ENCODE measurements at regions not wholly inside any gene's neighbourhood (a gene's known extent, or its start where the extent isn't known, plus 50 kb on each side); places are given as distances from the start of the nearest gene placed in this dataset.
"Not testable (repeated sequence)": the region's sequence is repeated elsewhere in the genome, so short reads cannot be mapped to it uniquely, and the experiment has no call there.

DNA sequence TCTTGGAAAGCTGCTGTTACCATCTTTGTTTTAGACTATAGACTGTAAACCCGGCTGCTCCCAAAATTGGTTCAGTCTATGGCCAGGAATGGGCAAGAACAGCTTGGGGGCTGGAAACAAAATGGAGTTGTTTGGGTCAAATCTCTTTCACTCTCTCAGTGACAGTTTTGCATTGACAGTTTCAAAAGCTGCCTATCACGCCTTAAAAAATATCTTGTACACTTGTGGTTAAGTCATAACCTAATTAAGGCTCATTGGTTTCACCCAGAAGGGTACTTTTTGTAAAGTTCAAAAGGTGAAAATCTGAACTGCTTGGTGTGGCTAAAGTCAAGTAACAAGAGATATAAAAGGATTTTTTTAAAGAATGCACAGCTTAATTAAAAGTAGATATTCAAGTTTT lies 76.1 kb upstream of the PRL start:
- WGBS (ENCODE audit: insufficient coverage, low coverage, low lambda C conversion rate, missing lambda C conversion rate): 51% methylated on average over 2 of the region's 2 CpGs
- H3K4me1 ChIP-seq: no peaks in the 10 kb centered on the region
- intact Hi-C loops (cut with DNase I): no loop called here
- H3K27ac ChIP-seq: no peak overlapping the region
- H3K9me3 ChIP-seq: no peaks in the 10 kb centered on the region
- DNase-seq (no peak), ATAC-seq (no peak)
- TF ChIP-seq, protein P1, sequence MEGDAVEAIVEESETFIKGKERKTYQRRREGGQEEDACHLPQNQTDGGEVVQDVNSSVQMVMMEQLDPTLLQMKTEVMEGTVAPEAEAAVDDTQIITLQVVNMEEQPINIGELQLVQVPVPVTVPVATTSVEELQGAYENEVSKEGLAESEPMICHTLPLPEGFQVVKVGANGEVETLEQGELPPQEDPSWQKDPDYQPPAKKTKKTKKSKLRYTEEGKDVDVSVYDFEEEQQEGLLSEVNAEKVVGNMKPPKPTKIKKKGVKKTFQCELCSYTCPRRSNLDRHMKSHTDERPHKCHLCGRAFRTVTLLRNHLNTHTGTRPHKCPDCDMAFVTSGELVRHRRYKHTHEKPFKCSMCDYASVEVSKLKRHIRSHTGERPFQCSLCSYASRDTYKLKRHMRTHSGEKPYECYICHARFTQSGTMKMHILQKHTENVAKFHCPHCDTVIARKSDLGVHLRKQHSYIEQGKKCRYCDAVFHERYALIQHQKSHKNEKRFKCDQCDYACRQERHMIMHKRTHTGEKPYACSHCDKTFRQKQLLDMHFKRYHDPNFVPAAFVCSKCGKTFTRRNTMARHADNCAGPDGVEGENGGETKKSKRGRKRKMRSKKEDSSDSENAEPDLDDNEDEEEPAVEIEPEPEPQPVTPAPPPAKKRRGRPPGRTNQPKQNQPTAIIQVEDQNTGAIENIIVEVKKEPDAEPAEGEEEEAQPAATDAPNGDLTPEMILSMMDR (IDR thresholded peaks at IDR 0.05): no peak
- no peak for TF ChIP-seq POLR2A (IDR thresholded peaks at IDR 0.05)
- H3K36me3 ChIP-seq: no peaks in the 10 kb centered on the region
- H3K27me3 ChIP-seq: no peaks in the 10 kb centered on the region
- H3K4me3 ChIP-seq: no peak overlapping the region

DNA sequence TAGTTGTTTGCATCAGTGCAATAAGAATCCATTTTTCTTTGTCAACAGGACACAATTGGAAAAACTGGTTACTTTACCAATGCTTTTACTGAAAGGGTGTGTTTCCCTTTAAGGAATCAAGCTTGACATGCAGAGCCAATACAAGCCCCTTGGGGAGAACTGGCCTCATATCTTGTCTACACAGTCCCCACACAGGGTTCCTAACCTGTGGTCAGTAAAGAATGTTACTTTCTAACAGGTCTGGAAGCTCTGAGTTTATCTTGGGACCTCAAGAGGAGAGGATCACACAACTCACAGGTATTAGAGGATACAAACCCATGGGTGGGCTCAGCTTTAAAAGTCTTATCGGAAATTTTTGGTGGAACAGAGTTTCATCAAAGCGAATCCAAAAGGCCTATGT lies 78.1 kb upstream of the PRL start:
- intact Hi-C loops (cut with DNase I); H3K4me3 ChIP-seq; ATAC-seq; H3K4me1 ChIP-seq; H3K9me3 ChIP-seq; H3K27me3 ChIP-seq; DNase-seq; H3K36me3 ChIP-seq; H3K27ac ChIP-seq: not testable (repeated sequence)
- WGBS (ENCODE audit: insufficient coverage, low coverage, low lambda C conversion rate, missing lambda C conversion rate): 100% methylated on average over 2 of the region's 2 CpGs

DNA sequence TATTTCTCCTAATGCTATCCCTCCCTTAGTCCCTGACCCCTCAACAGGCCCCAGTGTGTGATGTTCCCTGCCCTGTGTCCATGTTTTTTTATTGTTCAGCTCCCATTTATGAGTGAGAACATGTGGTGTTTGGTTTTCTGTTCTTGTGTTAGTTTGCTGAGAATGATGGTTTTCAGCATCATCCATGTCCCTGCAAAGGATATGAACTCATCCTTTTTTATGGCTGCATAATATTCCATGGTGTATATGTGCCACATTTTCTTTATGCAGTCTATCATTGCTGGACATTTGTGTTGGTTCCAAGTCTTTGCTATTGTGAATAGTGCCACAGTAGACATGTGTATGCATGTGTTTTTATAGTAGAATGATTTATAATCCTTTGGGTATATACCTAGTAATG lies 79.5 kb upstream of the PRL start:
- H3K4me3 ChIP-seq; H3K27ac ChIP-seq; H3K4me1 ChIP-seq; intact Hi-C loops (cut with DNase I); H3K27me3 ChIP-seq; H3K9me3 ChIP-seq; H3K36me3 ChIP-seq; ATAC-seq; DNase-seq: not testable (repeated sequence)

DNA sequence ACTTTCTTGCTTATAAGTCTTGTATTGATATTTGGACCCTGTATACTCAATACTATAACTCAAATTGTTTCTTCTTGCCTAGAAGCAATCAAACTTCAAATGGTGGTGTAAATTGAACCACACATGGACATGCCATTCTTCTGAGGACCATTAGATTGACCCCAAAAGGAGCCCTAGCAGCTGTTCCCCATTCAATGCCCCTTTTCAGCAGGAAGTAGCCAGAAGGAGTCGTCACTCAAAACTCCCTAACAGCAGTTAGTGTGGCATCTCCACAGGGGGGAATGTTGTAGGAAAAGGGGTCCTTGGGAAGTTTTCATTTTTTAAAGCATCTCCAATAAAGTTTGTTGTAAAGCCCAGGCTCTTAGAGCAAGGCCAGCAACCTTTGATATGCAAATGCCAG lies 81.7 kb upstream of the PRL start:
- DNase-seq; H3K4me3 ChIP-seq; ATAC-seq; H3K9me3 ChIP-seq; H3K27me3 ChIP-seq; intact Hi-C loops (cut with DNase I); H3K4me1 ChIP-seq; H3K27ac ChIP-seq; H3K36me3 ChIP-seq: not testable (repeated sequence)
- 100% methylated on average over 1 of the region's 1 CpG for WGBS (ENCODE audit: insufficient coverage, low coverage, low lambda C conversion rate, missing lambda C conversion rate)

DNA sequence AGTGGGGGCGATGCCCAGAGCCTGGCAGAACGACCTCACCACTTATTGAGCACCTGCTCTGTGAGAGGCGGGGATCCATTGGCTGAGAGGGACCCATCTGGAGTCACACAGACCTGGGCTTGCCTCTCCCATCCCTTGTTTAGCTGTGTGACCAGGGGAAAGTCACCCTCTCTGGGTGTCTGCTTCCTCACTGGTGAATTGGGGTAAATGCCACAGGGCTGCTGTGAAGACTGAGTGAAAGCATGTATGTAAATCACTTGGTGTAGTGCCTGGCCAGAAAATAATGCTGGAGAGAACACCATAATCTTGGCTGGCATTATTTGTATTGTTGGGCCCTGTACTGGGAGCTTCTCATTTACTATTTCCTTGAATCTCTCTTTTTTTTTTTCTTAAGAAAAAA lies 83.4 kb upstream of the PRL start:
- 40% methylated on average over 1 of the region's 3 CpGs for WGBS (ENCODE audit: insufficient coverage, low coverage, low lambda C conversion rate, missing lambda C conversion rate)
- Histone ChIP-seq H3K27me3 (no peaks in the 10 kb centered on the region), H3K4me1 (no peaks in the 10 kb centered on the region), H3K4me3 (no peak overlapping the region), H3K36me3 (no peaks in the 10 kb centered on the region), H3K27ac (no peak overlapping the region), H3K9me3 (no peaks in the 10 kb centered on the region)
- intact Hi-C loops (cut with DNase I): no loop called here
- no peak for DNase-seq
- TF ChIP-seq, protein P1 (IDR thresholded peaks at IDR 0.05): no peak
- ATAC-seq: no peak

DNA sequence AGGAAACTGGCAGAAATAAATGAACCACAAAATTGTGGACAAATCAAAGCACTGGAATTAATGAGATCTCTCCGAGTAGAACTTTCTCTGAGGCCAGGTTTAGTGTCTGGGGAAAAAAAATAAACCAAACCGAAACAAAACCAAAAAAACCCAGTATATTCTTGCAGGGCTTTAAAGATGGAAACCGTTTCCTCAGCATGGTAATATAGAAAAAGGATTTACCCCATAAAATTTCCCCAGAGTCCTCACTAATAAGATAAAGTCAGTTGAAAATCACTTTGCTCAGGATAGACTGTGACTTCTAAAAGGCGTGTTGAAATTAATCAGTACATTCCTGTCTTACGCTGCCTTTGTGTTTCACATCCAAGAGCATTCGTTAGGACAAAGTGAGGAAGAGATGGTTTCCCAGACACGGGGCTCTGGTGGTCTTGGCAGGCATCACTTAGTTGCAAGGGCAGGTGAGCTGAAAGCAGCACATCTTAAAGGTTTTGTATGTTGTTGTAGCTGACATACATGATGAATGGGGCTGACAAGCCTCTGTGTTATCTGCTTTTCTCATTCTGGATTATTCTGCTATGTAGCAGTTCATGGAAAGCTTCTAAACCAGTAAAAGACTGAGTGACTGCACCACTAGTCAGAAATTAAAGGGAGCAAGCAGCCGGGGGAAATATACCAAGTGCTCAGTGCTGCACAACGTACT lies 85.2 kb upstream of the PRL start:
- intact Hi-C loops (cut with DNase I): no loop called here
- ATAC-seq: no peak
- H3K4me3 ChIP-seq: no peak overlapping the region
- H3K27me3 ChIP-seq: no peaks in the 10 kb centered on the region
- no peaks in the 10 kb centered on the region for H3K36me3 ChIP-seq
- no peaks in the 10 kb centered on the region for H3K9me3 ChIP-seq
- DNase-seq: no peak
- 62% methylated on average over 9 of the region's 9 CpGs for WGBS (ENCODE audit: insufficient coverage, low coverage, low lambda C conversion rate, missing lambda C conversion rate)
- H3K27ac ChIP-seq: no peak overlapping the region
- H3K4me1 ChIP-seq: no peaks in the 10 kb centered on the region
- TF ChIP-seq, protein P1 (IDR thresholded peaks at IDR 0.05): no peak
- no peak for TF ChIP-seq POLR2A (IDR thresholded peaks at IDR 0.05)

All from right lobe of liver (tissue), 6 donors.